Smooth muscle cell (in vitro differentiated cells): ENCODE measurements at regions not wholly inside any gene's neighbourhood (a gene's known extent, or its start where the extent isn't known, plus 50 kb on each side); places are given as distances from the start of the nearest gene placed in this dataset.
"Not testable (repeated sequence)": the region's sequence is repeated elsewhere in the genome, so short reads cannot be mapped to it uniquely, and the experiment has no call there.

Experiments used
- DNase-seq: peaks from one replicate; lab custom pipeline; 2025; ENCODE audit not compliant: unreplicated experiment; lab: John Stamatoyannopoulos, UW
- H2AFZ ChIP-seq: fragments of 200-600 bp; sonication (generic); 2 replicates; pipeline ENCODE4 v1.6.0; 2016; ENCODE audit warnings: antibody characterized with exemption, low read depth, mild to moderate bottlenecking
- H3F3A ChIP-seq: fragments of 200-600 bp; sonication (generic); 2 replicates; pipeline ENCODE4 v1.6.0; 2017; ENCODE audit warnings: antibody characterized with exemption, low read depth
- H3K27ac ChIP-seq: fragments of 200-600 bp; sonication (generic); 2 replicates; pipeline ENCODE4 v1.5.1; 2016; ENCODE audit warnings: low read depth, mild to moderate bottlenecking
- H3K27me3 ChIP-seq: fragments of 200-600 bp; sonication (generic); 2 replicates; pipeline ENCODE4 v1.6.1; 2016; ENCODE audit warnings: low read depth, mild to moderate bottlenecking
- H3K36me3 ChIP-seq: fragments of 200-600 bp; sonication (generic); 2 replicates; pipeline ENCODE4 v1.5.1; 2016; ENCODE audit warnings: low read depth
- H3K4me1 ChIP-seq: fragments of 200-600 bp; sonication (generic); 2 replicates; pipeline ENCODE4 v1.5.1; 2016; ENCODE audit warnings: low read depth
- H3K4me2 ChIP-seq: fragments of 200-600 bp; sonication (generic); 2 replicates; pipeline ENCODE4 v1.6.0; 2016; ENCODE audit warnings: mild to moderate bottlenecking
- H3K4me3 ChIP-seq: fragments of 200-600 bp; sonication (generic); 2 replicates; pipeline ENCODE4 v1.5.1; 2016; ENCODE audit warnings: mild to moderate bottlenecking
- H3K79me2 ChIP-seq: fragments of 200-600 bp; sonication (generic); 2 replicates; pipeline ENCODE4 v1.6.0; 2016; ENCODE audit warnings: low read depth, mild to moderate bottlenecking
- H3K9ac ChIP-seq: fragments of 200-600 bp; sonication (generic); 2 replicates; pipeline ENCODE4 v1.6.0; 2016; ENCODE audit warnings: low read depth
- H3K9me3 ChIP-seq: fragments of 200-600 bp; sonication (generic); replicated peaks from 2 replicates; pipeline ENCODE4 v1.5.1; 2016; ENCODE audit warnings: low read depth
- H4K20me1 ChIP-seq: fragments of 200-600 bp; sonication (generic); 2 replicates; pipeline ENCODE4 v1.6.0; 2016; ENCODE audit warnings: low read depth
- WGBS: methylation state at CpG from one replicate; pipeline ENCODE4 v1.1.7; 2016; ENCODE audit warnings: low lambda C conversion rate; 5-methylcytosine and 5-hydroxymethylcytosine counted together
- TF ChIP-seq, protein P1 (sequence below): fragments of 200-600 bp; sonication (generic); IDR thresholded peaks from 2 replicates; pipeline ENCODE4 v1.5.1; 2017; ENCODE audit warnings: borderline replicate concordance, mild to moderate bottlenecking, antibody characterized with exemption; ENCODE audit not compliant: insufficient read depth, poor library complexity, severe bottlenecking

DNA sequence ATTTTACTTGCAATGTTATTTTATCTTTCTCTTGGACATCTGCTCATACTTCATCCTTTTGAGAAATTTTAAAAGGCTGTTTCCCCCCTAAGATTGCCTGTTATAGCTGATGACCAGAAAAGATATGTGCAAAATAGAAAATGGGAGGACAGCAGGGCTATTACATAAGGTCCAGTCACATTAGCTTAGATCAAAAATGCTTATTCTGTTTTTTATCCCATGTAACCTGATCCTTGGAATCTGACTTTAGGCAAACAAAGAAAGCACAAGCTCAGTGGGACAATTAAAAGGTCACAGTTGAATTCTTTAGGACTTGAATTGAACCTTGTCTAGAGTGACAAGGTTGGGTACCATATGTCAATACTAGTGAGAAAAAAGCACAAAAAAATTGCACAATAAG is 65.1 kb upstream of the TRHDE start:
- DNase-seq: no peak
- H3K27me3 ChIP-seq: no peaks in the 10 kb centered on the region

DNA sequence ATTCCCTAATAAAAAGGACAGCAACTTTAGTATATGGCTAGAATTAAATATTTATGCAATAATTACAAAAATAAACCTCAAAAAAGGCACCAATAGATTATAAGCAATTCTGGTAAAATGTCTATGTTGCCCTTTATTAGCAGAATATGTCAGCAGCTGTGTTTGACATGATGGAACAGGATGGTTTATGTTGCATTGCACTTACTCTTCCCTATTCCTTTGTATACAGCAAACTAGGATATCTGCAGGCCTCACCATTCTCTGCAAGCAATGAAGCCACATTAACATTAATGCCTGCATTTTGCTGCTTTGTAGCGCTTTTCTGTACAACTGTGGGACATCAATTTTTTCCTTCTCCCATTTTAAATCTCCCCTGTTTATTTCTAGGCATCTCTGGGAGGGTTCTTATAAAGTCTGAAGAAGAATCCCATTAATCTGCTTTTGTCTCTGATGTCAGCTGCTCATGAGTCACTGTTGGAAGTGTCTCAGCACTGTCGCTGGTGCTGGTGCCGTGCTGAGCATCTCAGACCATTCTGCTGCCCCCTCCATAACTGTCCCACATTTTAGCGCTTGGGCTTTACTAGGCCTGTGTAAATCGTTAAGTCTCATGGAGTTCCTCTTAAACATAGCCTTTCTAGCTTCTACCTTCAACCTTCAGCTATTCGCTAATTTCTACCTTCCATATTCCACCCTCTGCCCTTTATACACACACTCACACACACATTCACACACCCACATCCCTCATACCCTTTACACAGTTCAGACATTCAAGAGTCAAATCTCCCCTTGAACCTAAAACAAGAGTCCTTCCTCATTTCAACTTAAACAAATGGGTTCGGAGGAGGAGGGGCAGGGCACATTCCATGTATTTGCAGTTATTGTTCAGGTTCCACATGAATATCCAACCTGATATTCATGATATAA is 64.4 kb upstream of the TRHDE start:
- Histone ChIP-seq H4K20me1 (no peaks in the 10 kb centered on the region), H2AFZ (no peak overlapping the region), H3K4me3 (no peak overlapping the region), H3K9me3 (no peaks in the 10 kb centered on the region), H3K4me1 (no peaks in the 10 kb centered on the region), H3K36me3 (no peaks in the 10 kb centered on the region), H3K9ac (no peak overlapping the region), H3K4me2 (no peak overlapping the region), H3K27me3 (no peaks in the 10 kb centered on the region), H3K27ac (no peak overlapping the region), H3F3A (no peaks in the 10 kb centered on the region), H3K79me2 (no peaks in the 10 kb centered on the region)
- 63% methylated on average over 7 of the region's 7 CpGs for WGBS
- TF ChIP-seq, protein P1, sequence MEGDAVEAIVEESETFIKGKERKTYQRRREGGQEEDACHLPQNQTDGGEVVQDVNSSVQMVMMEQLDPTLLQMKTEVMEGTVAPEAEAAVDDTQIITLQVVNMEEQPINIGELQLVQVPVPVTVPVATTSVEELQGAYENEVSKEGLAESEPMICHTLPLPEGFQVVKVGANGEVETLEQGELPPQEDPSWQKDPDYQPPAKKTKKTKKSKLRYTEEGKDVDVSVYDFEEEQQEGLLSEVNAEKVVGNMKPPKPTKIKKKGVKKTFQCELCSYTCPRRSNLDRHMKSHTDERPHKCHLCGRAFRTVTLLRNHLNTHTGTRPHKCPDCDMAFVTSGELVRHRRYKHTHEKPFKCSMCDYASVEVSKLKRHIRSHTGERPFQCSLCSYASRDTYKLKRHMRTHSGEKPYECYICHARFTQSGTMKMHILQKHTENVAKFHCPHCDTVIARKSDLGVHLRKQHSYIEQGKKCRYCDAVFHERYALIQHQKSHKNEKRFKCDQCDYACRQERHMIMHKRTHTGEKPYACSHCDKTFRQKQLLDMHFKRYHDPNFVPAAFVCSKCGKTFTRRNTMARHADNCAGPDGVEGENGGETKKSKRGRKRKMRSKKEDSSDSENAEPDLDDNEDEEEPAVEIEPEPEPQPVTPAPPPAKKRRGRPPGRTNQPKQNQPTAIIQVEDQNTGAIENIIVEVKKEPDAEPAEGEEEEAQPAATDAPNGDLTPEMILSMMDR: no peak
- DNase-seq: no peak

More for the DNA sequence above, 65.1 kb upstream of the TRHDE start:
- Histone ChIP-seq H3K9ac (no peak overlapping the region), H3K4me1 (no peaks in the 10 kb centered on the region), H3K79me2 (no peaks in the 10 kb centered on the region), H3K27ac (no peak overlapping the region), H3K4me3 (no peak overlapping the region), H2AFZ (no peak overlapping the region), H3K9me3 (no peaks in the 10 kb centered on the region), H4K20me1 (no peaks in the 10 kb centered on the region), H3F3A (no peaks in the 10 kb centered on the region), H3K36me3 (no peaks in the 10 kb centered on the region), H3K4me2 (no peak overlapping the region)
- TF ChIP-seq, protein P1: no peak

DNA sequence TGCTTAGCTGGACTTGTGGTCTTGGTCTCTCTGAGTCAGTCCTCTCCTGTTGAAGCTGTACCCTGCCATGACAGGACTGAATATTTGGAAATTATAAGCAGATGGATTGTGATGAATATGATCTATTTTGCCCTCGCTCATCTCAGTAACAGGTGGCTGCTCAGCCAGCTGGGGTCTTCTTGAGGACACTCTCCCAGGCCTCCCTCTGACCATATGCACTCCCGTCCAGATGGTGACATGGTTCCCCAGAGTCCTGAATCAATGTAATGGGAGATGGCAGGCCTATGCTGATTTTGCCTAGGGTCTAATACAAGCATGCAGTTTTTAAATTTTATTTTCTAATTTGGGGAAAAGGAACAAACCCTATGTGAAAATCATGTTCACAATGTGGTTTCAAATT is 63.1 kb upstream of the TRHDE start:
- WGBS: 95% methylated on average over 2 of the region's 2 CpGs
- TF ChIP-seq, protein P1: no peak

DNA sequence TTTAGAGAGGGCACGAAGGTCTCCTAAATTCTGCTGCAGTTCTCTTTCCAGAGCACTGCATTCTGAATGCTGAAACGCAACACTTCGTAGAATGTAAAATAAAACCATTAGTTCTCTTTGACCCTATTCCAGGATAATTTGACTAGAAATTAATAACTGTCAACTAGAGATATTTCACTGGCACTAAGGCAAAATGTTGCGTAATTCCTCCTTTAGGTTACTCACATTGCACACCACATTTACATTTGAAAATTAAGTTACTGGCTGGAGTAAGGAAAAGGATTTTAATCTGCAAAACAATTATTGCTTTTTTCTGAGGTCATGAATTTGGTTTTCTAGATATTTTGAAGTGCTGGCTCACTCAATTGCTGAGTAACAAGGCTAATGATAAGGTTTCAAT is 58.0 kb upstream of the TRHDE start:
- no peak for DNase-seq
- no peaks in the 10 kb centered on the region for H3F3A ChIP-seq
- WGBS: 51% methylated on average over 4 of the region's 4 CpGs
- no peak overlapping the region for H3K4me3 ChIP-seq
- no peak overlapping the region for H2AFZ ChIP-seq
- TF ChIP-seq, protein P1: no peak
- no peak overlapping the region for H3K9ac ChIP-seq
- H3K9me3 ChIP-seq: no peaks in the 10 kb centered on the region
- H3K79me2 ChIP-seq: no peaks in the 10 kb centered on the region
- H3K4me1 ChIP-seq: no peaks in the 10 kb centered on the region
- no peaks in the 10 kb centered on the region for H4K20me1 ChIP-seq
- H3K4me2 ChIP-seq: no peak overlapping the region
- H3K27me3 ChIP-seq: no peaks in the 10 kb centered on the region
- H3K27ac ChIP-seq: no peak overlapping the region
- H3K36me3 ChIP-seq: no peaks in the 10 kb centered on the region

More for the DNA sequence above, 63.1 kb upstream of the TRHDE start:
- Histone ChIP-seq H3K9ac (no peak overlapping the region), H3K4me2 (no peak overlapping the region), H3K36me3 (no peaks in the 10 kb centered on the region), H3K9me3 (no peaks in the 10 kb centered on the region), H3K4me1 (no peaks in the 10 kb centered on the region), H3K79me2 (no peaks in the 10 kb centered on the region), H3K27me3 (no peaks in the 10 kb centered on the region), H2AFZ (no peak overlapping the region), H3K4me3 (no peak overlapping the region), H4K20me1 (no peaks in the 10 kb centered on the region), H3F3A (no peaks in the 10 kb centered on the region), H3K27ac (no peak overlapping the region)
- no peak for DNase-seq

DNA sequence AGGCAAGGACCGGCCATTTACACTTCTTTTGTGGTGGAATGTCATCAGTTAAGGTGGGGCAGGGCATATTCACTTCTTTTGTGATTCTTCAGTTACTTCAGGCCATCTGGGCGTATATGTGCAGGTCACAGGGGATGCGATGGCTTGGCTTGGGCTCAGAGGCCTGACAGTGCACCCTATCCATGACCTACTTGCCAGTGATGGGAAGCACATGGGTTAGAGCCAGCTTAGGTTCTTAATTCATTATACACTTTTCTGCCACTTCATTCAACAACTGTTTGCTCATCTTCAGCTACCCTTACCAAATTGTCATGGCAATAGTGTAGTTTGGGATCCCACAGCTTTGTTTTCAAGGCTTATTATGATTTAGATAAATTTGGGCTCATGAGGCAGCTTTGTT is 56.9 kb upstream of the TRHDE start:
- H3K9ac ChIP-seq, H3K4me3 ChIP-seq, H4K20me1 ChIP-seq, H3K27ac ChIP-seq, H3K9me3 ChIP-seq, H3F3A ChIP-seq, H3K4me2 ChIP-seq, H2AFZ ChIP-seq, H3K4me1 ChIP-seq, H3K79me2 ChIP-seq, DNase-seq, H3K36me3 ChIP-seq, H3K27me3 ChIP-seq: not testable (repeated sequence)
- WGBS: 65% methylated on average over 2 of the region's 3 CpGs
